Astrocyte (in vitro differentiated cells and primary cell): ENCODE measurements at regions not wholly inside any gene's neighbourhood (a gene's known extent, or its start where the extent isn't known, plus 50 kb on each side); places are given as distances from the start of the nearest gene placed in this dataset.
A peak's percentile ranks its signal among the peaks of the same experiment; 100 is the strongest.

Experiments used
- DNase-seq: peaks from one replicate; pipeline ENCODE4 v3.0.0-alpha.2; 2010; ENCODE audit warnings: low read depth
- FAIRE-seq: peaks from 2 replicates; lab custom pipeline; 2011; peaks lifted over from hg19 to GRCh38; lab: Jason Lieb, UNC
- H2AFZ ChIP-seq: 2 replicates; pipeline ENCODE4 v1.6.0; 2012; ENCODE audit warnings: low read depth, low read length, inconsistent platforms
- H3K27ac ChIP-seq: 2 replicates; pipeline ENCODE4 v1.5.1; 2011; ENCODE audit warnings: low read depth, low read length, inconsistent platforms
- H3K27me3 ChIP-seq: 2 replicates; pipeline ENCODE4 v1.6.0; 2011; ENCODE audit warnings: low read length, inconsistent platforms; ENCODE audit not compliant: insufficient read depth
- H3K36me3 ChIP-seq: 2 replicates; pipeline ENCODE4 v1.5.1; 2011; ENCODE audit warnings: low read length, inconsistent platforms; ENCODE audit not compliant: insufficient read depth
- H3K4me1 ChIP-seq: 2 replicates; pipeline ENCODE4 v1.5.1; 2011; ENCODE audit warnings: low read length, inconsistent platforms; ENCODE audit not compliant: insufficient read depth
- H3K4me2 ChIP-seq: 2 replicates; pipeline ENCODE4 v1.6.0; 2012; ENCODE audit warnings: low read length, inconsistent platforms
- H3K4me3 ChIP-seq: 2 replicates; pipeline ENCODE4 v1.5.1; 2011; ENCODE audit warnings: low read depth, mild to moderate bottlenecking, low read length, inconsistent platforms; ENCODE audit not compliant: insufficient read depth
- H3K79me2 ChIP-seq: 2 replicates; pipeline ENCODE4 v1.6.0; 2012; ENCODE audit warnings: mild to moderate bottlenecking, low read length, inconsistent platforms; ENCODE audit not compliant: insufficient read depth
- H3K9ac ChIP-seq: 2 replicates; pipeline ENCODE4 v1.6.0; 2012; ENCODE audit warnings: mild to moderate bottlenecking, low read length, inconsistent platforms
- H3K9me3 ChIP-seq: 2 replicates; pipeline ENCODE4 v1.5.1; 2012; ENCODE audit warnings: low read depth, mild to moderate bottlenecking, low read length, inconsistent platforms; ENCODE audit not compliant: insufficient read depth
- H4K20me1 ChIP-seq: 2 replicates; pipeline ENCODE4 v1.6.0; 2012; ENCODE audit warnings: low read length, inconsistent platforms; ENCODE audit not compliant: insufficient read depth
- H3K27ac Mint-ChIP-seq: one replicate; pipeline ENCODE4 v1.8.0; 2021; ENCODE audit warnings: mild to moderate bottlenecking, mixed read lengths; ENCODE audit not compliant: unreplicated experiment
- H3K27me3 Mint-ChIP-seq: one replicate; pipeline ENCODE4 v1.8.0; 2021; ENCODE audit warnings: low read depth, mixed read lengths; ENCODE audit not compliant: unreplicated experiment
- H3K36me3 Mint-ChIP-seq: one replicate; pipeline ENCODE4 v1.8.0; 2021; ENCODE audit warnings: low read depth, mixed read lengths; ENCODE audit not compliant: unreplicated experiment
- H3K4me1 Mint-ChIP-seq: one replicate; pipeline ENCODE4 v1.8.0; 2021; ENCODE audit warnings: low read depth, mixed read lengths; ENCODE audit not compliant: unreplicated experiment
- H3K4me3 Mint-ChIP-seq: one replicate; pipeline ENCODE4 v1.8.0; 2021; ENCODE audit warnings: mild to moderate bottlenecking, moderate library complexity, mixed read lengths; ENCODE audit not compliant: unreplicated experiment
- H3K9me3 Mint-ChIP-seq: one replicate; pipeline ENCODE4 v1.8.0; 2021; ENCODE audit warnings: mild to moderate bottlenecking, mixed read lengths; ENCODE audit not compliant: unreplicated experiment
- CTCF ChIP-seq: IDR thresholded peaks from 2 replicates; pipeline ENCODE4 v1.5.1; 2011; ENCODE audit warnings: low read depth, mild to moderate bottlenecking, inconsistent platforms, low read length, moderate library complexity; ENCODE audit not compliant: insufficient read depth
- EZH2 ChIP-seq: IDR thresholded peaks from 2 replicates; pipeline ENCODE4 v1.6.1; 2012; ENCODE audit warnings: mild to moderate bottlenecking, low read length, inconsistent platforms; ENCODE audit not compliant: insufficient read depth

- Mint-ChIP-seq H3K36me3 (no peaks in the 10 kb centered on the region), H3K4me1 (peaks cover 31% of the 10 kb centered on the region), H3K9me3 (peaks cover 2% of the 10 kb centered on the region), H3K4me3 (no peak overlapping the region), H3K27me3 (peaks cover 3% of the 10 kb centered on the region), H3K27ac (no peak overlapping the region)
- FAIRE-seq (peak; percentile 41), DNase-seq (no peak)
- Histone ChIP-seq H3K9ac (no peak overlapping the region), H3K36me3 (no peaks in the 10 kb centered on the region), H3K4me3 (no peak overlapping the region), H3K4me1 (no peaks in the 10 kb centered on the region), H3K27ac (no peak overlapping the region), H3K9me3 (no peaks in the 10 kb centered on the region), H3K4me2 (no peak overlapping the region), H3K27me3 (no peaks in the 10 kb centered on the region), H3K79me2 (no peaks in the 10 kb centered on the region), H4K20me1 (no peaks in the 10 kb centered on the region), H2AFZ (no peak overlapping the region)
- no peak for TF ChIP-seq EZH2
- TF ChIP-seq CTCF = no peak
These were observed 261.1 kb downstream of the TBC1D4 start for GRCh38 chr13:75220861-75221260.

- TF ChIP-seq CTCF (no peak), EZH2 (no peak)
- H3K4me1 ChIP-seq = no peaks in the 10 kb centered on the region
- peak overlapping the region; percentile 72 for H3K9ac ChIP-seq
- H2AFZ ChIP-seq = peak overlapping the region; percentile 71
- Mint-ChIP-seq H3K4me3 (no peak overlapping the region), H3K9me3 (peaks cover 2% of the 10 kb centered on the region), H3K4me1 (peaks cover 32% of the 10 kb centered on the region), H3K27ac (no peak overlapping the region), H3K27me3 (peaks cover 3% of the 10 kb centered on the region), H3K36me3 (no peaks in the 10 kb centered on the region)
- H3K36me3 ChIP-seq = no peaks in the 10 kb centered on the region
- no peaks in the 10 kb centered on the region for H3K27me3 ChIP-seq
- DNase-seq = no peak
- no peak for FAIRE-seq
- no peaks in the 10 kb centered on the region for H3K79me2 ChIP-seq
- H4K20me1 ChIP-seq = no peaks in the 10 kb centered on the region
- H3K4me2 ChIP-seq = peak overlapping the region; percentile 82
- no peak overlapping the region for H3K4me3 ChIP-seq
- H3K27ac ChIP-seq = no peak overlapping the region
- no peaks in the 10 kb centered on the region for H3K9me3 ChIP-seq
These were observed 261.8 kb downstream of the TBC1D4 start for GRCh38 chr13:75220238-75220542.

- H3K4me1 ChIP-seq = no peaks in the 10 kb centered on the region
- no peak overlapping the region for H3K27ac ChIP-seq
- Mint-ChIP-seq H3K27me3 (peaks cover 3% of the 10 kb centered on the region), H3K4me3 (no peak overlapping the region), H3K36me3 (no peaks in the 10 kb centered on the region), H3K9me3 (peaks cover 2% of the 10 kb centered on the region), H3K27ac (peak overlapping the region; percentile 29), H3K4me1 (peaks cover 34% of the 10 kb centered on the region)
- peak overlapping the region; percentile 72 for H3K9ac ChIP-seq
- peak overlapping the region; percentile 82 for H3K4me2 ChIP-seq
- DNase-seq (peak; percentile 37), FAIRE-seq (no peak)
- no peaks in the 10 kb centered on the region for H3K27me3 ChIP-seq
- peak overlapping the region; percentile 71 for H2AFZ ChIP-seq
- no peaks in the 10 kb centered on the region for H3K79me2 ChIP-seq
- H3K9me3 ChIP-seq = no peaks in the 10 kb centered on the region
- peak overlapping the region; percentile 48 for H3K4me3 ChIP-seq
- TF ChIP-seq EZH2 = no peak
- peak; percentile 84 for TF ChIP-seq CTCF
- H4K20me1 ChIP-seq = no peaks in the 10 kb centered on the region
- H3K36me3 ChIP-seq = no peaks in the 10 kb centered on the region
These were observed 262.3 kb downstream of the TBC1D4 start for GRCh38 chr13:75219479-75220237.
